ENCODE measurements at regions not wholly inside any gene's neighbourhood (a gene's known extent, or its start where the extent isn't known, plus 50 kb on each side); places are given as distances from the start of the nearest gene placed in this dataset.

DNA sequence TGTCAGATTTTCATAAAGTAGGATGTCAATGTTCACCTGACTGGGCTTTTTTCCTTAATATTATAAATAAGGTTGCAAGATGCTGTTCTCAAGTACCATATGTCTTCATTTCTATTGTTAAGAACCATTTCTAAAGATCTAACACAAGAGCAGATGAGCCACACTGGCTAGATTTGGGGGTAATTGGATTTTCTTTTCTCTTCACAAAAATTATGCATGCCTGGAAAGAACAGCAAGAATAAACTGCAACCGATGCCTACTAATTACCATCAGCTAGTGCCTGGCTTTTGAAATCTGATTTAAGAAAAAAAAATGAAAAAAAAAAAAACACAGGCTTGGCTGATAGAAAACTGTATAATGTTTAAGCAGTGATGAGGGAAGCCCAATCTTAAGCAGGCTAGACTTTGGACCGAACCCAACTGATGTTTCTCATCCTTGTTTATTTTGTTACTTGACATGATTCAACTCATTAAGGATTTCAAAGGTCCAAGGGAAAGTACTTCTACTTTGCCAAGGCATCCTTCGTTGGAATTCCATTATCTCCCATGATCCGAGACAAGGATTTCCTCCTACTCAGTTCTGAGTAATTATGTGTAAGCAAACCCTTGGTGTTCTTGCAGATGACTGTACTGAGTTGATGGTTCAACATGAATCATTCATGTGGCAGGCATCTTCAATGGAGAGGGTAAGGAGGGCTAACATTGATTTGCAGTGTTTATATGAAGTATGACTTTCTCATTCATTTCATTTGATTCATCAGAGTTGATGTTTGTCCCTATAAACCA is 300.5 kb downstream of the SPRY2 start (continued):
- TF ChIP-seq, protein P1, sequence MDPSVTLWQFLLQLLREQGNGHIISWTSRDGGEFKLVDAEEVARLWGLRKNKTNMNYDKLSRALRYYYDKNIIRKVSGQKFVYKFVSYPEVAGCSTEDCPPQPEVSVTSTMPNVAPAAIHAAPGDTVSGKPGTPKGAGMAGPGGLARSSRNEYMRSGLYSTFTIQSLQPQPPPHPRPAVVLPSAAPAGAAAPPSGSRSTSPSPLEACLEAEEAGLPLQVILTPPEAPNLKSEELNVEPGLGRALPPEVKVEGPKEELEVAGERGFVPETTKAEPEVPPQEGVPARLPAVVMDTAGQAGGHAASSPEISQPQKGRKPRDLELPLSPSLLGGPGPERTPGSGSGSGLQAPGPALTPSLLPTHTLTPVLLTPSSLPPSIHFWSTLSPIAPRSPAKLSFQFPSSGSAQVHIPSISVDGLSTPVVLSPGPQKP (IDR thresholded peaks at IDR 0.05; ENCODE audit: borderline replicate concordance, low read depth, low read length): no peak
- TF ChIP-seq RCOR1 (IDR thresholded peaks at IDR 0.05; ENCODE audit: insufficient replicate concordance, low read length) (peak; percentile 81), POLR2A (IDR thresholded peaks at IDR 0.05; ENCODE audit: low read depth, low read length) (no peak)

DNA sequence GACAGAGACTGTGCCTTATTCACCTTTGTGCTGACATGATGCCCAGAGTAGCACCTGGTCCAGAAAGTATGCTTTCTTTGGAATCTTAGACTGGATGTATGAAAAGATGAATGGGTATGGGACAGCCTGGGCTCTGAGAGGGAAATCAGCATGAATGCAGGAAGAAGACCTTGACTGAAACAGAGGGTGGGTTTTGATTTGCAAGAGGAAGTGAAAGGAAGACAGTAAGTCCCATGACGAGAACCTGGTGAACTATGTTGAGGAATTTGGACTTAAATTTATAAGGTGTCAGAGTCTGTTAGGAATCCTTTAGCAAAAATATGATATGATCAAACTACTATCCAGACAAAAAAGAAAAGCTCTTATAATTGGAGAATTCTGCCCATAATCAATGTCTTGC is 301.9 kb downstream of the SPRY2 start:
- Histone ChIP-seq H2AFZ (replicated peaks; ENCODE audit: low read length, poor library complexity) (no peak overlapping the region), H2BK15ac (ENCODE audit: low read depth, low read length) (no peak overlapping the region; the same call in 2 of the 3 replicates), H3K9ac (ENCODE audit: low read depth, low read length) (no peak overlapping the region), H2BK20ac (ENCODE audit: low read depth, low read length) (peak overlapping the region; percentile 36; the same call in 1 of the 2 replicates), H3K14ac (replicated peaks; ENCODE audit: low read depth, low read length) (no peak overlapping the region; the same call in none of the 2 replicates), H2BK5ac (ENCODE audit: low read depth, low read length, poor library complexity, severe bottlenecking) (no peak overlapping the region), H3K23ac (ENCODE audit: low read depth, low read length) (no peak overlapping the region), H4K5ac (ENCODE audit: low read depth, low read length) (no peak overlapping the region; the same call in 1 of the 2 replicates), H2BK120ac (ENCODE audit: low read depth, low read length) (peak overlapping the region; percentile 71), H3K79me1 (ENCODE audit: low read depth in 1 of 2, low read length in 2 of 2) (0 out of 4 replicates have a peak, but pooled peaks cover 0 to 3% of the 10 kb centered on the region in 2 experiments), H3K9me1 (ENCODE audit: insufficient read depth, low read length) (no peaks in the 10 kb centered on the region), H3K4ac (ENCODE audit: low read depth, low read length) (peak overlapping the region; percentile 54), H3K36me3 (ENCODE audit: control insufficient read depth, insufficient read depth, low read length) (no peaks in the 10 kb centered on the region), H4K91ac (ENCODE audit: insufficient read depth, low read depth, low read length) (no peak overlapping the region), H3K27ac (ENCODE audit: insufficient read depth, low read length) (no peak overlapping the region), H3K4me2 (ENCODE audit: low read depth, low read length) (no peak overlapping the region), H4K20me1 (ENCODE audit: insufficient read depth, low read length) (no peaks in the 10 kb centered on the region), H2AK9ac (replicated peaks; ENCODE audit: low read depth, low read length, poor library complexity) (no peak overlapping the region), H4K8ac (ENCODE audit: low read depth in 2 of 2, low read length in 2 of 2) (peak overlapping the region in 1 of 2 experiments; percentile 13; a peak in 1 of 4 replicates), H3K56ac (ENCODE audit: extremely low read depth, insufficient read depth, low read length) (no peak overlapping the region), H3K27me3 (ENCODE audit: control insufficient read depth, insufficient read depth, low read length) (no peaks in the 10 kb centered on the region), H3K9me3 (ENCODE audit: control insufficient read depth, insufficient read depth, low read length) (no peaks in the 10 kb centered on the region), H2AK5ac (ENCODE audit: low read depth, low read length) (peak overlapping the region; percentile 50), H3K4me3 (ENCODE audit: insufficient read depth, low read depth, low read length) (no peak overlapping the region), H3K18ac (ENCODE audit: low read depth, low read length) (peak overlapping the region; percentile 74; the same call in 1 of the 2 replicates), H3K4me1 (ENCODE audit: control insufficient read depth, insufficient read depth, low read length) (peaks cover 10% of the 10 kb centered on the region; the same call in 1 of the 2 replicates)
- dilution Hi-C loops (cut with HindIII; ENCODE audit: low sequenced_read_pairs, unreplicated experiment): no loop called here
- ChIA-PET CTCF (no interaction called here), POLR2A (ENCODE audit: unreplicated experiment) (no interaction called here)
- no CpG with 5 or more reads among the region's 1 CpG for WGBS, 2 experiments (ENCODE audit: extremely low coverage in 2 of 2, insufficient read length in 1 of 2)
- ATAC-seq (ENCODE audit: low read depth) (no peak), DNase-seq (no peak)
- no peak for TF ChIP-seq MAZ (IDR thresholded peaks at IDR 0.05; ENCODE audit: borderline replicate concordance, low read depth, low read length)
- TF ChIP-seq FOS (IDR thresholded peaks at IDR 0.05; ENCODE audit: low read depth, low read length): no peak
- TF ChIP-seq POLR2A (IDR thresholded peaks at IDR 0.05; ENCODE audit: low read depth, low read length): no peak
- TF ChIP-seq SMC3 (IDR thresholded peaks at IDR 0.05; ENCODE audit: low read depth, low read length): no peak
- no peak for TF ChIP-seq RAD21 (IDR thresholded peaks at IDR 0.05; ENCODE audit: low read length)
- TF ChIP-seq, protein P2, sequence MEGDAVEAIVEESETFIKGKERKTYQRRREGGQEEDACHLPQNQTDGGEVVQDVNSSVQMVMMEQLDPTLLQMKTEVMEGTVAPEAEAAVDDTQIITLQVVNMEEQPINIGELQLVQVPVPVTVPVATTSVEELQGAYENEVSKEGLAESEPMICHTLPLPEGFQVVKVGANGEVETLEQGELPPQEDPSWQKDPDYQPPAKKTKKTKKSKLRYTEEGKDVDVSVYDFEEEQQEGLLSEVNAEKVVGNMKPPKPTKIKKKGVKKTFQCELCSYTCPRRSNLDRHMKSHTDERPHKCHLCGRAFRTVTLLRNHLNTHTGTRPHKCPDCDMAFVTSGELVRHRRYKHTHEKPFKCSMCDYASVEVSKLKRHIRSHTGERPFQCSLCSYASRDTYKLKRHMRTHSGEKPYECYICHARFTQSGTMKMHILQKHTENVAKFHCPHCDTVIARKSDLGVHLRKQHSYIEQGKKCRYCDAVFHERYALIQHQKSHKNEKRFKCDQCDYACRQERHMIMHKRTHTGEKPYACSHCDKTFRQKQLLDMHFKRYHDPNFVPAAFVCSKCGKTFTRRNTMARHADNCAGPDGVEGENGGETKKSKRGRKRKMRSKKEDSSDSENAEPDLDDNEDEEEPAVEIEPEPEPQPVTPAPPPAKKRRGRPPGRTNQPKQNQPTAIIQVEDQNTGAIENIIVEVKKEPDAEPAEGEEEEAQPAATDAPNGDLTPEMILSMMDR (conservative IDR thresholded peaks at IDR 0.05; ENCODE audit: low read depth, low read length): no peak
- TF ChIP-seq BHLHE40 (IDR thresholded peaks at IDR 0.05; ENCODE audit: low read depth, low read length): no peak
- TF ChIP-seq, protein P1 (IDR thresholded peaks at IDR 0.05; ENCODE audit: borderline replicate concordance, low read depth, low read length): no peak
- intact Hi-C loops (cut with micrococcal nuclease): no loop called here
- in situ Hi-C loops (cut with MboI; ENCODE audit: low sequenced_read_pairs): loop anchor here (25.0 kb wide), 1 partner anchor 252 kb away; no protein-coding TSS in a partner anchor
- no TSS peak for BruUV-seq (replicated peaks)

Data from IMR-90 (cell line).